Vagina (tissue), 2 donors: ENCODE measurements at regions not wholly inside any gene's neighbourhood (a gene's known extent, or its start where the extent isn't known, plus 50 kb on each side); places are given as distances from the start of the nearest gene placed in this dataset.

ENCODE experiments used
- CTCF ChIP-seq, 3 experiments: fragments of 450-650 bp in 2 of 3; fragments of 200-600 bp in 1 of 3; sonication (generic) in 1 of 3; IDR thresholded peaks; one replicate each; pipeline ENCODE4 v1.5.1; 2017 to 2019; ENCODE audit warnings: antibody characterized with exemption in 3 of 3, mild to moderate bottlenecking in 2 of 3, moderate library complexity in 2 of 3
- POLR2A ChIP-seq, 2 donors: fragments of 450-650 bp; IDR thresholded peaks; one replicate each; pipeline ENCODE4 v1.6.1; 2017; ENCODE audit warnings: antibody characterized with exemption in 2 of 2, mild to moderate bottlenecking in 2 of 2, moderate library complexity in 2 of 2
- POLR2AphosphoS5 ChIP-seq, 2 donors: sonication (generic); formaldehyde crosslinking; IDR thresholded peaks; one replicate each; pipeline ENCODE4 v1.9.0; 2017; ENCODE audit warnings: antibody characterized with exemption in 2 of 2, mild to moderate bottlenecking in 2 of 2, low read depth in 1 of 2; ENCODE audit not compliant: insufficient read depth in 1 of 2

- TF ChIP-seq POLR2AphosphoS5 (IDR thresholded peaks at IDR 0.05; ENCODE audit: insufficient read depth in 1 of 2, low read depth in 1 of 2) (no peak), POLR2A (IDR thresholded peaks at IDR 0.05) (no peak), CTCF (IDR thresholded peaks at IDR 0.05) (no peak)
These were observed 432.9 kb upstream of the DYNLRB2 start for GRCh38 chr16:80107900-80108299.
